Hepatic stellate cell (primary cell): ENCODE measurements at regions not wholly inside any gene's neighbourhood (a gene's known extent, or its start where the extent isn't known, plus 50 kb on each side); places are given as distances from the start of the nearest gene placed in this dataset.

Experiments
- DNase-seq: peaks from one replicate; pipeline ENCODE4 v3.0.0; 2011; ENCODE audit warnings: low spot score

GRCh38 chr2:217028128-217028527 is 168.3 kb upstream of the TNP1 start:
- DNase-seq: no peak

GRCh38 chr2:217027414-217027813 is 167.6 kb upstream of the TNP1 start:
- DNase-seq: no peak

GRCh38 chr2:217026569-217026968 is 166.7 kb upstream of the TNP1 start:
- no peak for DNase-seq

- no peak for DNase-seq
Observed at GRCh38 chr2:217026161-217026560, 166.3 kb upstream of the TNP1 start.

GRCh38 chr2:217023611-217024010 is 163.7 kb upstream of the TNP1 start:
- no peak for DNase-seq

- DNase-seq: no peak
Observed at GRCh38 chr2:217017456-217018252, 157.8 kb upstream of the TNP1 start.

GRCh38 chr2:217016796-217017419 is 157.0 kb upstream of the TNP1 start:
- DNase-seq: no peak

GRCh38 chr2:217014328-217015105 is 154.7 kb upstream of the TNP1 start:
- no peak for DNase-seq

- DNase-seq: no peak
Observed at GRCh38 chr2:217013926-217014325, 154.1 kb upstream of the TNP1 start.

GRCh38 chr2:217011576-217011975 is 151.7 kb upstream of the TNP1 start:
- no peak for DNase-seq

GRCh38 chr2:217010173-217010572 is 150.3 kb upstream of the TNP1 start:
- no peak for DNase-seq

GRCh38 chr2:217008794-217009193 is 148.9 kb upstream of the TNP1 start:
- DNase-seq: no peak

GRCh38 chr2:217006217-217006616 is 146.4 kb upstream of the TNP1 start:
- no peak for DNase-seq

- DNase-seq: no peak
Observed at GRCh38 chr2:217004656-217005055, 144.8 kb upstream of the TNP1 start.

GRCh38 chr2:217001740-217002139 is 141.9 kb upstream of the TNP1 start:
- no peak for DNase-seq

GRCh38 chr2:217000406-217000805 is 140.5 kb upstream of the TNP1 start:
- DNase-seq: no peak

GRCh38 chr2:216996279-216996845 is 136.5 kb upstream of the TNP1 start:
- no peak for DNase-seq

GRCh38 chr2:216994353-216994854 is 134.5 kb upstream of the TNP1 start:
- no peak for DNase-seq

- DNase-seq: peak; percentile 24
Observed at GRCh38 chr2:216992056-216992675, 132.3 kb upstream of the TNP1 start.

- peak; percentile 11 for DNase-seq
Observed at GRCh38 chr2:216991563-216991962, 131.7 kb upstream of the TNP1 start.

- peak; percentile 7 for DNase-seq
Observed at GRCh38 chr2:216989340-216990129, 129.7 kb upstream of the TNP1 start.
